ENCODE measurements at regions not wholly inside any gene's neighbourhood (a gene's known extent, or its start where the extent isn't known, plus 50 kb on each side); places are given as distances from the start of the nearest gene placed in this dataset.

GRCh38 chr4:180197471-180197870 is 2045.7 kb upstream of the TENM3 start:
- Histone ChIP-seq H3K27me3 (no peaks in the 10 kb centered on the region), H3K9me3 (no peaks in the 10 kb centered on the region), H3K36me3 (no peaks in the 10 kb centered on the region), H3K27ac (no peak overlapping the region), H3K4me1 (no peaks in the 10 kb centered on the region), H3K4me3 (no peak overlapping the region)
- ATAC-seq = no peak
- DNase-seq = no peak
- intact Hi-C loops (cut with DNase I) = no loop called here
- no peak for TF ChIP-seq POLR2A (IDR thresholded peaks at IDR 0.05)
- TF ChIP-seq, protein P1, sequence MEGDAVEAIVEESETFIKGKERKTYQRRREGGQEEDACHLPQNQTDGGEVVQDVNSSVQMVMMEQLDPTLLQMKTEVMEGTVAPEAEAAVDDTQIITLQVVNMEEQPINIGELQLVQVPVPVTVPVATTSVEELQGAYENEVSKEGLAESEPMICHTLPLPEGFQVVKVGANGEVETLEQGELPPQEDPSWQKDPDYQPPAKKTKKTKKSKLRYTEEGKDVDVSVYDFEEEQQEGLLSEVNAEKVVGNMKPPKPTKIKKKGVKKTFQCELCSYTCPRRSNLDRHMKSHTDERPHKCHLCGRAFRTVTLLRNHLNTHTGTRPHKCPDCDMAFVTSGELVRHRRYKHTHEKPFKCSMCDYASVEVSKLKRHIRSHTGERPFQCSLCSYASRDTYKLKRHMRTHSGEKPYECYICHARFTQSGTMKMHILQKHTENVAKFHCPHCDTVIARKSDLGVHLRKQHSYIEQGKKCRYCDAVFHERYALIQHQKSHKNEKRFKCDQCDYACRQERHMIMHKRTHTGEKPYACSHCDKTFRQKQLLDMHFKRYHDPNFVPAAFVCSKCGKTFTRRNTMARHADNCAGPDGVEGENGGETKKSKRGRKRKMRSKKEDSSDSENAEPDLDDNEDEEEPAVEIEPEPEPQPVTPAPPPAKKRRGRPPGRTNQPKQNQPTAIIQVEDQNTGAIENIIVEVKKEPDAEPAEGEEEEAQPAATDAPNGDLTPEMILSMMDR (IDR thresholded peaks at IDR 0.05) = no peak
- WGBS, 4 donors = 12 to 17% (median 15%) methylated on average over 6 of the region's 6 CpGs

- DNase-seq (no peak), ATAC-seq (no peak)
- intact Hi-C loops (cut with DNase I) = no loop called here
- 60 to 72% (median 67%) methylated on average over 3 of the region's 3 CpGs for WGBS, 4 donors
- no peak overlapping the region for H3K4me3 ChIP-seq
- H3K4me1 ChIP-seq = no peaks in the 10 kb centered on the region
- no peaks in the 10 kb centered on the region for H3K9me3 ChIP-seq
- no peaks in the 10 kb centered on the region for H3K36me3 ChIP-seq
- no peaks in the 10 kb centered on the region for H3K27me3 ChIP-seq
- no peak overlapping the region for H3K27ac ChIP-seq
- TF ChIP-seq, protein P1 (IDR thresholded peaks at IDR 0.05) = no peak
- TF ChIP-seq POLR2A (IDR thresholded peaks at IDR 0.05) = no peak
Observed at GRCh38 chr4:180203349-180203748, 2039.9 kb upstream of the TENM3 start.

- ATAC-seq (no peak), DNase-seq (no peak)
- 83 to 91% (median 85%) methylated on average over 4 of the region's 4 CpGs for WGBS, 4 donors
- Histone ChIP-seq H3K4me3 (no peak overlapping the region), H3K9me3 (no peaks in the 10 kb centered on the region), H3K27ac (no peak overlapping the region), H3K4me1 (no peaks in the 10 kb centered on the region), H3K36me3 (no peaks in the 10 kb centered on the region), H3K27me3 (no peaks in the 10 kb centered on the region)
- intact Hi-C loops (cut with DNase I) = no loop called here
- TF ChIP-seq, protein P1 (IDR thresholded peaks at IDR 0.05) = no peak
- TF ChIP-seq POLR2A (IDR thresholded peaks at IDR 0.05) = no peak
Observed at GRCh38 chr4:180205276-180205675, 2037.9 kb upstream of the TENM3 start.

DNA sequence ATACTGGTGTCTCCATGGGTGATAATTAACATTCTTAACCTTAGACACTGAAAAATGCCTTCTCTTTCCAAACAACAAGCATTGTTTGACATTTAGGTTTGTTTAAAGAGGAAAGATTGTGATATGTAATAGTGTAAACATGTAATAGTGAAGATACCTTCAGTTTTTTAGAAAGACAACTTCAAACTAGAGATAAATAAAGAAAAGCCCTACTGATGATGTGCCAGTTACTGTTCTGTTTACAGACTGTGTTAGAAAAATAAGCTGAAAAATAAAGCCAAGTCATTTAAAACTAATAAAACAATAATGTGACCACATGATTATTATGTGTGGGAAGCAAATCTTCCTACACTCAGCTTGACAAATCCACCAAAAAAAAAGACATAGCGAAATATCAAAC is 2035.3 kb upstream of the TENM3 start:
- DNase-seq (no peak), ATAC-seq (no peak)
- intact Hi-C loops (cut with DNase I) = no loop called here
- Histone ChIP-seq H3K4me3 (no peak overlapping the region), H3K27ac (no peak overlapping the region), H3K27me3 (no peaks in the 10 kb centered on the region), H3K36me3 (no peaks in the 10 kb centered on the region), H3K4me1 (no peaks in the 10 kb centered on the region), H3K9me3 (no peaks in the 10 kb centered on the region)
- TF ChIP-seq, protein P1 (IDR thresholded peaks at IDR 0.05) = no peak
- no peak for TF ChIP-seq POLR2A (IDR thresholded peaks at IDR 0.05)
- WGBS, 4 donors = 75 to 79% (median 77%) methylated on average over 1 of the region's 1 CpG

Data from heart left ventricle (tissue), 16 donors.